NCI-H526 treated with DMSO at 0.1 percent for 48 hours (cell line): ENCODE measurements at regions not wholly inside any gene's neighbourhood (a gene's known extent, or its start where the extent isn't known, plus 50 kb on each side); places are given as distances from the start of the nearest gene placed in this dataset.

Experiments used
- DNase-seq: peaks from one replicate; lab custom pipeline; 2025; lab: John Stamatoyannopoulos, UW

DNA sequence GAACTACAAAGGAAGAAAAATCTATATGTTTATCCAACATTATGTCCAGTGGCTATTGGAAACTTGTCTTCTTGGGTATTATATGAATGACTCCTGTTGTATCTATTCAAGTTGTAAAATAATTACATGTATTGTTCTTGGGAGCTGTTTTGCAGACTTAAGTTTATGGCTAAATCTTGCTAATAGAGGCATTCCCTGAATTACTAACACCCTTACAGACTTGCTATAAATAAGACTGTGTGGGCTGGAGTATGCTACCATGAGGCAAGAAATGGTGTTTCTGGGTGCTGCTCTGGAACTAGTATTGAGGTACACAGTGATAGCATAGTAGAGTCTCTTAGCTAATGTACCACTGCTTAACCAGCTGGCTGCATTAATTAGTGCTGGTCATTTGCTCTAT lies 155.1 kb downstream of the HIPK3 start:
- DNase-seq, result no peak

GRCh38 chr11:33411751-33412150 lies 154.6 kb downstream of the HIPK3 start:
- no peak for DNase-seq

- no peak for DNase-seq
These were observed 153.0 kb downstream of the HIPK3 start for GRCh38 chr11:33410086-33410765.
